ENCODE measurements at regions not wholly inside any gene's neighbourhood (a gene's known extent, or its start where the extent isn't known, plus 50 kb on each side); places are given as distances from the start of the nearest gene placed in this dataset.

- TF ChIP-seq EZH2phosphoT487 (IDR thresholded peaks at IDR 0.05; ENCODE audit: unreplicated experiment) (no peak), CTCF (conservative IDR thresholded peaks at IDR 0.05; ENCODE audit: low read depth in 2 of 2) (no peak), POLR2AphosphoS5 (IDR thresholded peaks at IDR 0.05; ENCODE audit: low read depth) (no peak), JUNB (IDR thresholded peaks at IDR 0.05; ENCODE audit: unreplicated experiment) (no peak), EZH2 (IDR thresholded peaks at IDR 0.05; ENCODE audit: low read depth, unreplicated experiment) (no peak), REST (IDR thresholded peaks at IDR 0.05; ENCODE audit: unreplicated experiment) (no peak), ZNF331 (CRISPR knock-in tag; IDR thresholded peaks at IDR 0.05; ENCODE audit: low read depth) (no peak), NANOG (IDR thresholded peaks at IDR 0.05; ENCODE audit: borderline replicate concordance) (no peak), ETS1 (IDR thresholded peaks at IDR 0.05) (no peak), CREB1 (CRISPR knock-in tag; IDR thresholded peaks at IDR 0.05; ENCODE audit: low read depth) (no peak), STAT1 (IDR thresholded peaks at IDR 0.05; ENCODE audit: unreplicated experiment) (no peak), ZNF114 (CRISPR knock-in tag; IDR thresholded peaks at IDR 0.05) (no peak)
Measured at GRCh38 chr16:60731329-60732050, 1304.7 kb downstream of the CDH8 start.
